PC-9 (cell line): ENCODE measurements at regions not wholly inside any gene's neighbourhood (a gene's known extent, or its start where the extent isn't known, plus 50 kb on each side); places are given as distances from the start of the nearest gene placed in this dataset.

Experiments
- BruUV-seq: library from RNA; stranded (reverse); fragments of 400-500 nt; replicated peaks from 2 replicates; lab custom pipeline; 2021; lab: Mats Ljungman, UMichigan
- CTCF ChIA-PET: fragments of 300-600 bp; sonication (Branson Sonifier 250); formaldehyde crosslinking; loops from one replicate; lab custom pipeline; 2022; ENCODE audit warnings: antibody characterized with exemption; lab: Charles Lee
- POLR2A ChIA-PET: fragments of 300-600 bp; sonication (Branson Sonifier 250); formaldehyde crosslinking; loops from one replicate; lab custom pipeline; 2022; ENCODE audit warnings: antibody characterized with exemption; ENCODE audit not compliant: unreplicated experiment; lab: Charles Lee
- DNase-seq, 2 experiments: peaks; one replicate each; pipeline versions ENCODE4 v3.0.0 to v3.0.0-alpha.2; 2015 to 2022; ENCODE audit warnings: mixed read lengths in 1 of 2
- H2AFZ ChIP-seq: fragments of 200-600 bp; sonication (generic); 2 replicates; pipeline ENCODE4 v1.8.1; 2017; ENCODE audit warnings: antibody characterized with exemption
- H3F3A ChIP-seq: fragments of 200-600 bp; sonication (generic); 2 replicates; pipeline ENCODE4 v1.8.1; 2017; ENCODE audit warnings: antibody characterized with exemption, mild to moderate bottlenecking, low read depth; ENCODE audit not compliant: insufficient read depth
- H3K27ac ChIP-seq: fragments of 200-600 bp; sonication (generic); 2 replicates; pipeline ENCODE4 v1.6.1; 2016; ENCODE audit warnings: mixed run types
- H3K27me3 ChIP-seq: fragments of 200-600 bp; sonication (generic); 2 replicates; pipeline ENCODE4 v1.6.1; 2016; ENCODE audit warnings: low read depth, mixed run types; ENCODE audit not compliant: insufficient read depth
- H3K36me3 ChIP-seq: fragments of 200-600 bp; sonication (generic); 2 replicates; pipeline ENCODE4 v1.6.1; 2016; ENCODE audit warnings: low read depth, mixed run types
- H3K4me1 ChIP-seq: fragments of 200-600 bp; sonication (generic); replicated peaks from 2 replicates; pipeline ENCODE4 v1.6.1; 2016; ENCODE audit warnings: mixed run types; ENCODE audit not compliant: insufficient read depth
- H3K4me2 ChIP-seq: fragments of 200-600 bp; sonication (generic); 2 replicates; pipeline ENCODE4 v1.6.1; 2017; ENCODE audit warnings: mixed run types
- H3K4me3 ChIP-seq: fragments of 200-600 bp; sonication (generic); 2 replicates; pipeline ENCODE4 v1.6.1; 2016; ENCODE audit warnings: mixed run types
- H3K79me2 ChIP-seq: fragments of 200-600 bp; sonication (generic); 2 replicates; pipeline ENCODE4 v1.6.1; 2017; ENCODE audit warnings: low read depth, mixed run types
- H3K9me2 ChIP-seq: fragments of 200-600 bp; sonication (generic); 2 replicates; pipeline ENCODE4 v1.8.1; 2017; ENCODE audit warnings: mild to moderate bottlenecking; ENCODE audit not compliant: insufficient read depth
- H3K9me3 ChIP-seq: fragments of 200-600 bp; sonication (generic); 2 replicates; pipeline ENCODE4 v1.8.1; 2016; ENCODE audit warnings: low read depth; ENCODE audit not compliant: insufficient read depth
- H4K20me1 ChIP-seq: fragments of 200-600 bp; sonication (generic); 2 replicates; pipeline ENCODE4 v1.8.1; 2017; ENCODE audit not compliant: insufficient read depth
- EZH2 ChIP-seq: fragments of 200-600 bp; sonication (generic); IDR thresholded peaks from 2 replicates; pipeline ENCODE4 v1.8.0; 2017; ENCODE audit warnings: antibody characterized with exemption, low read depth
- intact Hi-C: fragments of 100-400 bp; cut with micrococcal nuclease; formaldehyde crosslinking; loops from one replicate; pipeline ENCODE4 v1.10.0; 2022; ENCODE audit not compliant: unreplicated experiment
- TF ChIP-seq, protein P1 (sequence below): fragments of 200-600 bp; sonication (generic); conservative IDR thresholded peaks from 2 replicates; pipeline ENCODE4 v1.6.1; 2017; ENCODE audit warnings: mixed run types, antibody characterized with exemption, mild to moderate bottlenecking, moderate library complexity

DNA sequence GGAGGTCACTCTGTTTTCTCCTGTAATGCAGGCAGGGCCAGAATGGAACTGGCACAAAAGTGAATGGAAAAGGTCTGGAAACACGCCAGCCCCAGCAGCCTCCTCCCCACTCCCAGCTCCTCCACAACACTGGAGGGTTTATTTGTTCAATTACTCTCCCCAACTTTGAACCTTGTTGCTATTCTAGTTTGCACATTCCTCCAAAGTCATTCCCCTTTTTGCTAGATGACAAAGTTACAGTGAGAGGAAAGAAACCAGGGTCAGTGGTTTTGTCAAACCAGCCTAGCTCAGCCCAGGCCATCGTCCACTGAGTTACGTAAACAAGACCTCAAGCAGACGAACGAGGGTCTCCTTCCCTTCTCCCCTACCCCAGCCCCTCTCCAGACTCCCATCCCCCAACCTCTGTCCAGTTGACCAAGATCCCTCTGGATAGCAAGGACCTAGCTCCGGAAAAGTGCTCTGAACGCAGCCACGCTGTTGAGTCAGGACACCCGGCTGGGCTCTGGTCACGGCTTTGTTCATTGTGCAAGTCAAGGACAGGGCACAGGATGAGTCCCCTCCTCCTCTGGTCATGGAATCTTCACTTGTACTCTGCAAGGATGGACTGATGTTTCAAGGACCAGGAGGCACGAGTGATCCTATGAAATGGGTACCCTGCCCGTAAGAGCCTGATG is 180.0 kb downstream of the USP12 start:
- no peaks in the 10 kb centered on the region for H3F3A ChIP-seq
- H3K79me2 ChIP-seq = no peaks in the 10 kb centered on the region
- H3K4me3 ChIP-seq = no peak overlapping the region
- no peak overlapping the region for H3K27ac ChIP-seq
- BruUV-seq = no TSS peak
- H3K27me3 ChIP-seq = no peaks in the 10 kb centered on the region
- H3K9me2 ChIP-seq = no peaks in the 10 kb centered on the region
- CTCF ChIA-PET = no interaction called here
- H2AFZ ChIP-seq = no peak overlapping the region
- TF ChIP-seq, protein P1, sequence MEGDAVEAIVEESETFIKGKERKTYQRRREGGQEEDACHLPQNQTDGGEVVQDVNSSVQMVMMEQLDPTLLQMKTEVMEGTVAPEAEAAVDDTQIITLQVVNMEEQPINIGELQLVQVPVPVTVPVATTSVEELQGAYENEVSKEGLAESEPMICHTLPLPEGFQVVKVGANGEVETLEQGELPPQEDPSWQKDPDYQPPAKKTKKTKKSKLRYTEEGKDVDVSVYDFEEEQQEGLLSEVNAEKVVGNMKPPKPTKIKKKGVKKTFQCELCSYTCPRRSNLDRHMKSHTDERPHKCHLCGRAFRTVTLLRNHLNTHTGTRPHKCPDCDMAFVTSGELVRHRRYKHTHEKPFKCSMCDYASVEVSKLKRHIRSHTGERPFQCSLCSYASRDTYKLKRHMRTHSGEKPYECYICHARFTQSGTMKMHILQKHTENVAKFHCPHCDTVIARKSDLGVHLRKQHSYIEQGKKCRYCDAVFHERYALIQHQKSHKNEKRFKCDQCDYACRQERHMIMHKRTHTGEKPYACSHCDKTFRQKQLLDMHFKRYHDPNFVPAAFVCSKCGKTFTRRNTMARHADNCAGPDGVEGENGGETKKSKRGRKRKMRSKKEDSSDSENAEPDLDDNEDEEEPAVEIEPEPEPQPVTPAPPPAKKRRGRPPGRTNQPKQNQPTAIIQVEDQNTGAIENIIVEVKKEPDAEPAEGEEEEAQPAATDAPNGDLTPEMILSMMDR = no peak
- no peak for TF ChIP-seq EZH2
- H3K4me1 ChIP-seq = peaks cover 18% of the 10 kb centered on the region
- H3K4me2 ChIP-seq = peak overlapping the region; percentile 21; the same call in 1 of the 2 replicates
- H4K20me1 ChIP-seq = no peaks in the 10 kb centered on the region
- POLR2A ChIA-PET = no interaction called here
- peak; percentile 9 to 69 for DNase-seq
- H3K9me3 ChIP-seq = no peaks in the 10 kb centered on the region
- intact Hi-C loops = no loop called here
- H3K36me3 ChIP-seq = no peaks in the 10 kb centered on the region

DNA sequence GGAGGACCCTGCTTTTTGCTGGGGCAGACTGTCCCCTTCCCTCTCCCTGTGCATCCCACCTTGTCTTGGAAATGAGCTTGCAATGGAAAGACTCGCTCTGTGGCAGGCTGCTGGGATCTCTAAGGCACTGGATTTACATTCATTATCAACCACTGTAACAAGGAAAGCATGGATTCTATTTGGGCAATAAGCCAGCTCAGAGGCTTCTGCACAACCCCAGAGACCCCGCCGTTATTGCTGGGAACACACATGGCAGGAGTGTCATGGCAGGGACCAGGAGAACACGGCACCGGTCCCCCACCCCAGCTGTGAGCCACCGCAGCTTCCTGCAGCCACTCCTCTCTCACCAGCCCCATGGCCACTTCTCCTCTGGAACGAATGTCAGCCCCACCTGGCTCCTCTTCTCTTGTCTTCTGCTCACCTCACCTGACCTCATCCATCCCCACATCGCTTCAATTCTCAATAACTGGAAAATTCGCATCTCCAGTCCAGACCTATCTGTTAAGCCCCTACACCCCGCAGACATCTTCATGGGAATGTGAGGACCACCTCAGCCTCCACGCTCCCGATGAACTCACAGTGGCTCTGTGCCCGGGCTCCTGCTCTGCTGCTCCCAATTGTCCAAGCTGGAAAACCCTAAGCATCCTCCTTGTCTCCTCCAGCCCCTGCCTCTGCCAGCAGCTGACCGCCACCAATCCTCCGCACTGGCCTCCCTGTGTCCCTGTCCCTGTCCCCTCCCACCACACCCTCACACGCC is 181.5 kb downstream of the USP12 start:
- CTCF ChIA-PET = no interaction called here
- H3K4me3 ChIP-seq = no peak overlapping the region

DNA sequence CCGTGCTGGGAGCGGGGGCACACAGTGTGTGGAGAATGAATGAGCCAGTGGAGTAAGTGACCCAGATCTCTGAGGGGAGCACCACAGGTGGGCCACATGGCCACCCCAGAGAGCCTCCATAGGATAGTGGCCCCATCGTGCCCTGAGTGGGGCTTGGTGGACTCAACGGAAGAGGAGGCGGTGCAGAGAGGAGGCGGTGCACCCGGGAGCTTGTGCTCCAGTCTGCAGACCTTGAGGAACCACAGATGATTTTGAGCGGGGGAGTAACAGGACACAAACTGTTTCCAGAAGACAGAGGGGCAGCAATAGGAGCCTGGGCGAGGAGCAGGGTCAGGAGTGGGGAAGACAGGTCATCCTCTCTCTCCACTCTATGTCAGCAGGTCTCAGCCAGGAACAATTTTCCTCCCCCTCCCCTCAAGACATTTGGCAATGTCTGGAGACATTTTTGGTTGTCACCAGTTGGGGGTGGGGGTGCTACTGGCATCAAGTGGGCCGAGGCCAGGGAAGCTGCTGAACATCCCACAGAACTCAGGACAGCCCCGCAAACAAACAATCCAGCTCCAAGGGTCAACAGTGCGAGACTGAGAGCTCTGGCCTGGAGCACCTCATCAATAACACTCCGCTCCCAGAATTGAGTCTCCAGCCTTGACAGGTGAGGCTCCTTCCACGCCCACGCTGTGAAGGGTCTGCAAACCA is 182.2 kb downstream of the USP12 start:
- Histone ChIP-seq H4K20me1 (no peaks in the 10 kb centered on the region), H3K4me1 (peaks cover 24% of the 10 kb centered on the region), H3K36me3 (no peaks in the 10 kb centered on the region), H3K79me2 (no peaks in the 10 kb centered on the region), H3K9me2 (no peaks in the 10 kb centered on the region), H3K4me2 (no peak overlapping the region), H3K27ac (no peak overlapping the region), H3K27me3 (no peaks in the 10 kb centered on the region), H3K4me3 (no peak overlapping the region), H3F3A (peaks cover 3% of the 10 kb centered on the region; the same call in 1 of the 2 replicates), H2AFZ (no peak overlapping the region), H3K9me3 (no peaks in the 10 kb centered on the region)
- intact Hi-C loops = loop anchor here (5.0 to 10.0 kb wide), 2 partner anchors 45 to 183 kb away; partner anchors contain the start of gene USP12
- BruUV-seq = no TSS peak
- ChIA-PET POLR2A (no interaction called here), CTCF (no interaction called here)
- TF ChIP-seq, protein P1 = no peak
- no peak for TF ChIP-seq EZH2
- DNase-seq = no peak

More for the DNA sequence above, 181.5 kb downstream of the USP12 start:
- Histone ChIP-seq H3K79me2 (no peaks in the 10 kb centered on the region), H3K27me3 (no peaks in the 10 kb centered on the region), H2AFZ (no peak overlapping the region), H3K9me3 (no peaks in the 10 kb centered on the region), H3K27ac (no peak overlapping the region), H3K9me2 (no peaks in the 10 kb centered on the region), H3K36me3 (no peaks in the 10 kb centered on the region), H3K4me2 (no peak overlapping the region), H3F3A (no peaks in the 10 kb centered on the region), H4K20me1 (no peaks in the 10 kb centered on the region), H3K4me1 (peaks cover 19% of the 10 kb centered on the region)
- DNase-seq = no peak
- BruUV-seq = no TSS peak
- intact Hi-C loops = loop anchor here (5.0 to 10.0 kb wide), 2 partner anchors 45 to 182 kb away; partner anchors contain the start of gene USP12
- POLR2A ChIA-PET = no interaction called here
- TF ChIP-seq EZH2 = no peak
- TF ChIP-seq, protein P1 = no peak
